ENCODE measurements at regions not wholly inside any gene's neighbourhood (a gene's known extent, or its start where the extent isn't known, plus 50 kb on each side); places are given as distances from the start of the nearest gene placed in this dataset.

DNA sequence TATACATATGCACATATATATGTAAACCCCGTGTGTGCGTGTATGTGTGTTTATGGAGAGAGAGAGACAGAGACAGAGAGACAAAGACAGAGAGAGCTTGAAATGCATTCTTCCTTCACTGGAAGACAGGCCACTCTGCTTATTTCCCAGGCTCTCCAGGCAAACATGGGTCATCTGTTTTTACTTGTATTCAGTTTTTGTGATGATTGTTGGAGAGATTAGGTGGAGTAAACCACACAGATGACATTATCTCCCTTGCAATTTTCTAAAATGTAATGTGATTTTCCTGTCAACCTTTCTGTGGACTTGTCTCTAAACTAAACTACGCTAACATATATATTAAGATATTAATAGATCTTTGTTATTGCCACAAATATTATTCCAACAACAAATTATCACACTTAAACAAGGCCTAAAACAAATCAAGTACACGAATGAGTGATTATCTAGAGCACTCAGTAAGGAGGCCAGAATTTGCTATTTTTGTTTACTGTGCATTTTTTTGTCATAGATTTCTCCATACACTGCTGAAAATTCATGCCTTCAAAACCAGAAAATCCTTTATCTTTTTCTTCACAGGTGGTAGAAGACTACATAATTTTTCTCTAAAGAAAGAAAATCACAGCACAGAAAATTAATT lies 251.8 kb upstream of the SLIT2 start:
- TF ChIP-seq, protein P1, sequence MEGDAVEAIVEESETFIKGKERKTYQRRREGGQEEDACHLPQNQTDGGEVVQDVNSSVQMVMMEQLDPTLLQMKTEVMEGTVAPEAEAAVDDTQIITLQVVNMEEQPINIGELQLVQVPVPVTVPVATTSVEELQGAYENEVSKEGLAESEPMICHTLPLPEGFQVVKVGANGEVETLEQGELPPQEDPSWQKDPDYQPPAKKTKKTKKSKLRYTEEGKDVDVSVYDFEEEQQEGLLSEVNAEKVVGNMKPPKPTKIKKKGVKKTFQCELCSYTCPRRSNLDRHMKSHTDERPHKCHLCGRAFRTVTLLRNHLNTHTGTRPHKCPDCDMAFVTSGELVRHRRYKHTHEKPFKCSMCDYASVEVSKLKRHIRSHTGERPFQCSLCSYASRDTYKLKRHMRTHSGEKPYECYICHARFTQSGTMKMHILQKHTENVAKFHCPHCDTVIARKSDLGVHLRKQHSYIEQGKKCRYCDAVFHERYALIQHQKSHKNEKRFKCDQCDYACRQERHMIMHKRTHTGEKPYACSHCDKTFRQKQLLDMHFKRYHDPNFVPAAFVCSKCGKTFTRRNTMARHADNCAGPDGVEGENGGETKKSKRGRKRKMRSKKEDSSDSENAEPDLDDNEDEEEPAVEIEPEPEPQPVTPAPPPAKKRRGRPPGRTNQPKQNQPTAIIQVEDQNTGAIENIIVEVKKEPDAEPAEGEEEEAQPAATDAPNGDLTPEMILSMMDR (conservative IDR thresholded peaks at IDR 0.05), result no peak
- H3K9me3 Mint-ChIP-seq, result no peaks in the 10 kb centered on the region; a peak in 1 of 5 replicates
- Histone ChIP-seq H2BK20ac (ENCODE audit: low read depth, low read length, poor library complexity, severe bottlenecking) (no peak overlapping the region), H2AFZ (ENCODE audit: low read length) (no peak overlapping the region), H3K4me2 (ENCODE audit: insufficient read depth, insufficient read length, low read length) (no peak overlapping the region), H3K79me2 (ENCODE audit: insufficient read depth, low read length) (no peaks in the 10 kb centered on the region), H2BK120ac (ENCODE audit: low read depth, low read length, poor library complexity, severe bottlenecking) (no peak overlapping the region), H3K18ac (ENCODE audit: insufficient read length, low read depth, low read length) (no peak overlapping the region), H3T11ph (ENCODE audit: low read length) (no peak overlapping the region), H3K9me3 (ENCODE audit: control insufficient read depth, low read depth, low read length) (no peaks in the 10 kb centered on the region), H3K14ac (ENCODE audit: insufficient read depth, low read length) (no peak overlapping the region), H2BK12ac (ENCODE audit: insufficient read length, low read depth, low read length) (no peak overlapping the region), H3K27ac (ENCODE audit: insufficient read length, low read depth, low read length) (no peak overlapping the region), H3K56ac (ENCODE audit: insufficient read length, low read depth, low read length) (no peak overlapping the region), H3K23ac (ENCODE audit: insufficient read length, low read depth, low read length) (no peak overlapping the region), H3K9ac (ENCODE audit: extremely low read depth, insufficient read length, low read length) (no peak overlapping the region), H4K8ac (replicated peaks; ENCODE audit: insufficient read length, low read depth, low read length) (no peak overlapping the region), H2BK5ac (ENCODE audit: insufficient read length, low read length) (no peak overlapping the region), H2BK15ac (ENCODE audit: low read depth, low read length) (no peak overlapping the region), H4K5ac (ENCODE audit: insufficient read length, low read depth, low read length) (no peak overlapping the region), H2AK5ac (ENCODE audit: insufficient read length, low read length) (no peak overlapping the region), H3K23me2 (ENCODE audit: insufficient read length, low read depth, low read length, poor library complexity, severe bottlenecking) (no peaks in the 10 kb centered on the region), H3K79me1 (ENCODE audit: insufficient read depth, low read depth, low read length, poor library complexity, severe bottlenecking) (no peaks in the 10 kb centered on the region), H4K91ac (ENCODE audit: insufficient read length, low read depth, low read length) (no peak overlapping the region), H4K20me1 (ENCODE audit: control insufficient read depth, insufficient read depth, insufficient read length) (no peaks in the 10 kb centered on the region), H3K4me1 (ENCODE audit: insufficient read depth, low read length) (no peaks in the 10 kb centered on the region), H3K4ac (ENCODE audit: low read depth, low read length) (no peak overlapping the region), H3K27me3 (ENCODE audit: insufficient read depth, low read length) (no peaks in the 10 kb centered on the region)
- H3K4me1 Mint-ChIP-seq, result no peaks in the 10 kb centered on the region
- no peaks in the 10 kb centered on the region for H3K27me3 Mint-ChIP-seq (ENCODE audit: low read depth)
- no peak for DNase-seq
- 0 out of 7 replicates have a peak, but pooled peaks cover 0 to 4% (median 0%) of the 10 kb centered on the region in 3 experiments for H3K36me3 Mint-ChIP-seq (ENCODE audit: insufficient read depth in 1 of 3, low read depth in 3 of 3)
- no CpG with 5 or more reads among the region's 4 CpGs for WGBS (ENCODE audit: extremely low coverage, insufficient read length, low lambda C conversion rate)
- H3K27ac Mint-ChIP-seq, result no peak overlapping the region
- H3K4me3 Mint-ChIP-seq, result no peak overlapping the region
